ENCODE measurements at regions not wholly inside any gene's neighbourhood (a gene's known extent, or its start where the extent isn't known, plus 50 kb on each side); places are given as distances from the start of the nearest gene placed in this dataset.

GRCh38 chr15:53462651-53463050 lies 296.8 kb downstream of the WDR72 start:
- no peak for DNase-seq

GRCh38 chr15:53461677-53462076 lies 297.8 kb downstream of the WDR72 start:
- DNase-seq, result no peak

GRCh38 chr15:53458736-53459135 lies 300.7 kb downstream of the WDR72 start:
- no peak for DNase-seq

GRCh38 chr15:53457479-53457878 lies 302.0 kb downstream of the WDR72 start:
- DNase-seq, result no peak

- DNase-seq, result no peak
Observed at GRCh38 chr15:53454843-53455721, 304.4 kb downstream of the WDR72 start.

- no peak for DNase-seq
Observed at GRCh38 chr15:53454535-53454842, 305.0 kb downstream of the WDR72 start.

GRCh38 chr15:53453253-53454105 lies 306.0 kb downstream of the WDR72 start:
- DNase-seq, result no peak

- no peak for DNase-seq
Observed at GRCh38 chr15:53448232-53449015, 311.0 kb downstream of the WDR72 start.

- no peak for DNase-seq
Observed at GRCh38 chr15:53447742-53448141, 311.7 kb downstream of the WDR72 start.

- no peak for DNase-seq
Observed at GRCh38 chr15:53447053-53447574, 312.3 kb downstream of the WDR72 start.

- no peak for DNase-seq
Observed at GRCh38 chr15:53446376-53446775, 313.1 kb downstream of the WDR72 start.

GRCh38 chr15:53445531-53445930 lies 313.9 kb downstream of the WDR72 start:
- no peak for DNase-seq

- DNase-seq, result no peak
Observed at GRCh38 chr15:53437985-53438841, 321.2 kb downstream of the WDR72 start.

- no peak for DNase-seq
Observed at GRCh38 chr15:53437366-53437765, 322.1 kb downstream of the WDR72 start.

- DNase-seq, result no peak
Observed at GRCh38 chr15:53434174-53434678, 325.2 kb downstream of the WDR72 start.

- DNase-seq, result no peak
Observed at GRCh38 chr15:53416219-53416940, 343.1 kb downstream of the WDR72 start.

GRCh38 chr15:53414167-53414566 lies 345.3 kb downstream of the WDR72 start:
- DNase-seq, result no peak

- no peak for DNase-seq
Observed at GRCh38 chr15:53412542-53412941, 346.9 kb downstream of the WDR72 start.

GRCh38 chr15:53404930-53405493 lies 354.5 kb downstream of the WDR72 start:
- no peak for DNase-seq

GRCh38 chr15:53401503-53401902 lies 358.0 kb downstream of the WDR72 start:
- DNase-seq, result no peak

GRCh38 chr15:53400986-53401385 lies 358.5 kb downstream of the WDR72 start:
- DNase-seq, result no peak
